Ishikawa (cell line): ENCODE measurements at regions not wholly inside any gene's neighbourhood (a gene's known extent, or its start where the extent isn't known, plus 50 kb on each side); places are given as distances from the start of the nearest gene placed in this dataset.

Source experiments
- CEBPB ChIP-seq: IDR thresholded peaks from 2 replicates; pipeline ENCODE4 v1.6.1; 2012
- CREB1 ChIP-seq: IDR thresholded peaks from 2 replicates; pipeline ENCODE4 v1.6.1; 2012; ENCODE audit warnings: low read depth
- EGR1 ChIP-seq: IDR thresholded peaks from 2 replicates; pipeline ENCODE4 v1.6.1; 2012
- EP300 ChIP-seq: IDR thresholded peaks from 2 replicates; pipeline ENCODE4 v1.6.1; 2012; ENCODE audit warnings: borderline replicate concordance
- FOXM1 ChIP-seq: IDR thresholded peaks from 2 replicates; pipeline ENCODE4 v1.6.1; 2012; ENCODE audit warnings: low read depth, borderline replicate concordance
- NFIC ChIP-seq: IDR thresholded peaks from 2 replicates; pipeline ENCODE4 v1.6.1; 2012
- RAD21 ChIP-seq: IDR thresholded peaks from 2 replicates; pipeline ENCODE4 v1.6.1; 2012; ENCODE audit warnings: low read depth
- TAF1 ChIP-seq: IDR thresholded peaks from 2 replicates; pipeline ENCODE4 v1.6.1; 2012; ENCODE audit warnings: low read depth, mild to moderate bottlenecking
- TCF12 ChIP-seq: IDR thresholded peaks from 2 replicates; pipeline ENCODE4 v1.6.1; 2012; ENCODE audit warnings: low read depth
- TEAD4 ChIP-seq: IDR thresholded peaks from 2 replicates; pipeline ENCODE4 v1.6.1; 2012
- YY1 ChIP-seq: IDR thresholded peaks from 2 replicates; pipeline ENCODE4 v1.6.1; 2012; ENCODE audit warnings: low read depth
- ZBTB7A ChIP-seq: IDR thresholded peaks from 2 replicates; pipeline ENCODE4 v1.6.1; 2012; ENCODE audit warnings: low read depth
- TF ChIP-seq, protein P1 (sequence below): IDR thresholded peaks from 2 replicates; pipeline ENCODE4 v1.6.1; 2012
- TF ChIP-seq, protein P2 (sequence below): IDR thresholded peaks from 2 replicates; pipeline ENCODE4 v1.6.1; 2012; ENCODE audit warnings: low read depth, mild to moderate bottlenecking
- TF ChIP-seq, protein P3 (sequence below): IDR thresholded peaks from 2 replicates; pipeline ENCODE4 v1.6.1; 2012

DNA sequence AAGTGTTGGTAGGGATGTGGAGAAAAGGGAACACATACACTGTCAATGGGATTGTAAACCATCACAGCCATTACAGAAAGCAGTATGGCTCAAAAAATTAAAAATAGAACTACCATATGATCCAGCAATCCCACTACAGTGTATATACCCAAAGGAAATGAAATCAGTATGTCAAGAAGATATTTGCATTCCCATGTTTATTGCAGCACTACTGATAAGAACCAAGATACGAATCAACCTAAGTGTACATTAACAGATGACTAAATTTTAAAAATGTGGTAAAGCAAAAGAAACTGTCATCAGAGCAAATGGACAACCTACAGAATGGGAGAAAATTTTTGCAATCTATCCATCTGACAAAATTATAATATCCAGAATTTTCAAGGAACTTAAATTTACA lies 290.4 kb downstream of the IPMK start:
- TF ChIP-seq TCF12, result no peak
- no peak for TF ChIP-seq CEBPB
- TF ChIP-seq RAD21, result no peak
- no peak for TF ChIP-seq CREB1
- TF ChIP-seq YY1, result no peak
- no peak for TF ChIP-seq NFIC
- TF ChIP-seq, protein P1, sequence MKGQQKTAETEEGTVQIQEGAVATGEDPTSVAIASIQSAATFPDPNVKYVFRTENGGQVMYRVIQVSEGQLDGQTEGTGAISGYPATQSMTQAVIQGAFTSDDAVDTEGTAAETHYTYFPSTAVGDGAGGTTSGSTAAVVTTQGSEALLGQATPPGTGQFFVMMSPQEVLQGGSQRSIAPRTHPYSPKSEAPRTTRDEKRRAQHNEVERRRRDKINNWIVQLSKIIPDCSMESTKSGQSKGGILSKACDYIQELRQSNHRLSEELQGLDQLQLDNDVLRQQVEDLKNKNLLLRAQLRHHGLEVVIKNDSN, result no peak
- TF ChIP-seq TEAD4, result no peak
- TF ChIP-seq, protein P2, sequence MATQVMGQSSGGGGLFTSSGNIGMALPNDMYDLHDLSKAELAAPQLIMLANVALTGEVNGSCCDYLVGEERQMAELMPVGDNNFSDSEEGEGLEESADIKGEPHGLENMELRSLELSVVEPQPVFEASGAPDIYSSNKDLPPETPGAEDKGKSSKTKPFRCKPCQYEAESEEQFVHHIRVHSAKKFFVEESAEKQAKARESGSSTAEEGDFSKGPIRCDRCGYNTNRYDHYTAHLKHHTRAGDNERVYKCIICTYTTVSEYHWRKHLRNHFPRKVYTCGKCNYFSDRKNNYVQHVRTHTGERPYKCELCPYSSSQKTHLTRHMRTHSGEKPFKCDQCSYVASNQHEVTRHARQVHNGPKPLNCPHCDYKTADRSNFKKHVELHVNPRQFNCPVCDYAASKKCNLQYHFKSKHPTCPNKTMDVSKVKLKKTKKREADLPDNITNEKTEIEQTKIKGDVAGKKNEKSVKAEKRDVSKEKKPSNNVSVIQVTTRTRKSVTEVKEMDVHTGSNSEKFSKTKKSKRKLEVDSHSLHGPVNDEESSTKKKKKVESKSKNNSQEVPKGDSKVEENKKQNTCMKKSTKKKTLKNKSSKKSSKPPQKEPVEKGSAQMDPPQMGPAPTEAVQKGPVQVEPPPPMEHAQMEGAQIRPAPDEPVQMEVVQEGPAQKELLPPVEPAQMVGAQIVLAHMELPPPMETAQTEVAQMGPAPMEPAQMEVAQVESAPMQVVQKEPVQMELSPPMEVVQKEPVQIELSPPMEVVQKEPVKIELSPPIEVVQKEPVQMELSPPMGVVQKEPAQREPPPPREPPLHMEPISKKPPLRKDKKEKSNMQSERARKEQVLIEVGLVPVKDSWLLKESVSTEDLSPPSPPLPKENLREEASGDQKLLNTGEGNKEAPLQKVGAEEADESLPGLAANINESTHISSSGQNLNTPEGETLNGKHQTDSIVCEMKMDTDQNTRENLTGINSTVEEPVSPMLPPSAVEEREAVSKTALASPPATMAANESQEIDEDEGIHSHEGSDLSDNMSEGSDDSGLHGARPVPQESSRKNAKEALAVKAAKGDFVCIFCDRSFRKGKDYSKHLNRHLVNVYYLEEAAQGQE, result no peak
- TF ChIP-seq ZBTB7A, result no peak
- TF ChIP-seq EGR1, result no peak
- TF ChIP-seq TAF1, result no peak

DNA sequence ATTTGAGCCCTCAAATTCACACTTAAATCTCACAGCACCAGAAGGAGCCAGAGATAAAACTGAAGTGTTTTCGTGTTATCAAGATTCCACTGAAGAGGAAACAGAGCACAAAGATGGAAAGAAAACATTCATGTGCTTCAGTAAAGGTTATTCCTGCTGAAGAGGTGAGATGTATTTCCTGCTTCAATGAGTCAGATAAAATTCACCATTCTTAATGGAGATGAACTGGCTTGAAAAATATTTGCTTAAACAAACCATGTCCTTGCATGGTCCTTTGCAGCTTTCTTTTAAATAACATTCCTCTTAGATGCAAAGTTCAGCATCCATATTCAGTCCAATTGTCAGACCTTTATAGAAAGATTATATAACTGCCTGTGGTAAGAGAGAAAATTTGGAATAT lies 294.2 kb downstream of the IPMK start:
- TF ChIP-seq CEBPB (no peak), TEAD4 (no peak), CREB1 (no peak), RAD21 (no peak), TAF1 (no peak)
- TF ChIP-seq, protein P3, sequence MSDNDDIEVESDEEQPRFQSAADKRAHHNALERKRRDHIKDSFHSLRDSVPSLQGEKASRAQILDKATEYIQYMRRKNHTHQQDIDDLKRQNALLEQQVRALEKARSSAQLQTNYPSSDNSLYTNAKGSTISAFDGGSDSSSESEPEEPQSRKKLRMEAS, result no peak

DNA sequence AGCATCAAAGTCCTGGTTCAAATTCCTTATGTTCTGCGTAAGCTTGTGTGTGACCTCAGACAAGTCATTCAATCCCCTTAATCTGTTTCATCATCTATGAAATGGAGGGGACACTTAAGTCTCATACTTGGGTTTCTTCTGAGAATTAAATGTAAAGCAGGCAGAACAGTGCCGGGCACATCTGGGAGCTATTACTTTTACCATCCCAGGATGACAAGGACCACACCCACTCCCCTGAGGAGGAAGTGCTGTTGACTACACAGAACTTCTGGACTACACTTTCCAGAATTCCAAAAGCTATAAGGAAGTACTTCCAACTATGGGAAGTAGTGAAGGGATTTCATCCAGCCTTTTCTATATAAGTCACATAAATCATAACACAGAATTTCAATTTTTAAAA lies 294.9 kb downstream of the IPMK start:
- TF ChIP-seq FOXM1 (no peak), CEBPB (no peak), TEAD4 (no peak), EP300 (no peak), ZBTB7A (no peak), TAF1 (no peak), RAD21 (no peak), EGR1 (no peak), YY1 (no peak), TCF12 (no peak), NFIC (no peak), CREB1 (no peak)
- TF ChIP-seq, protein P2, result no peak
- TF ChIP-seq, protein P3, result no peak
- TF ChIP-seq, protein P1, result no peak

DNA sequence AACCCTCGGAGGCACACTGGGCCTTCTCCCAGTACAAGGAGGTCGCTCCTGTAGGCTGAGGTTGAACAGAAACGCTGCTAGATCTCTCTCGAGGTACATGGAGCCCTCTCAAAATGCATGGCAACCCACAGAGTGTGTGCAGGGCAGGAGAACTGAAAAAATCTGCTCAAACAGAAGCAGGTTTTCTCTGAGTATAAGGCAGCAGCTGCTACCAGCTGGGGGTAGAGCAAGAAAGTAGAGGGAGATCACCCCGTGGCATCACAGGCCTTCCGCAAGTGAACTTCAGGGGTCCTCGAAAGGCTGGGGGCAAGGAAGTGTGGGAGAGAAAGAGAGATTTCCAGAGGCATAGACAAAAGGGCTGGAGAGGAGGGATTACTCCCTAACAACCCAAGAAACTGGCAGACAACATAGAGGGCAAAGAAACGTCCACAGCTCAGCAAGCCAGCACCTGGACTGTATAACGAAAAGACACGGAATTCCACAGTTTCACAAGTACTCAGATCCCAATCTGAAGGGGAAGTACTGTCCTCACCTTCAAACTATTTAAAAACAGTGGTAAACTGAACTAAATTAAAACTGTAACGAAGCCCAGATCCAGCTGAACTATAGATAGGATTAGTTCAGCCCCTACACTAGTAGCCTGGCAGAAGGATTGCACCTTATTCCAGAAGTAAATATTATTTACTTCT lies 299.2 kb downstream of the IPMK start:
- TF ChIP-seq YY1 (no peak), ZBTB7A (no peak), EGR1 (no peak), FOXM1 (no peak), NFIC (no peak), CREB1 (no peak), TAF1 (no peak), RAD21 (no peak), EP300 (no peak), TCF12 (no peak), CEBPB (no peak)
- TF ChIP-seq, protein P1, result no peak
- TF ChIP-seq, protein P2, result no peak
- TF ChIP-seq, protein P3, result no peak
